B cell (primary cell): ENCODE measurements at regions not wholly inside any gene's neighbourhood (a gene's known extent, or its start where the extent isn't known, plus 50 kb on each side); places are given as distances from the start of the nearest gene placed in this dataset.
"Not testable (repeated sequence)": the region's sequence is repeated elsewhere in the genome, so short reads cannot be mapped to it uniquely, and the experiment has no call there.

Source experiments
- CTCF ChIP-seq: fragments of 200-600 bp; IDR thresholded peaks from one replicate; pipeline ENCODE4 v1.8.0; 2022; ENCODE audit warnings: antibody characterized with exemption, mild to moderate bottlenecking
- EZH2 ChIP-seq: IDR thresholded peaks from 2 replicates; pipeline ENCODE4 v1.6.1; 2012; ENCODE audit warnings: borderline replicate concordance, low read depth, mild to moderate bottlenecking, moderate library complexity, low read length; ENCODE audit not compliant: insufficient read depth, poor library complexity, severe bottlenecking

DNA sequence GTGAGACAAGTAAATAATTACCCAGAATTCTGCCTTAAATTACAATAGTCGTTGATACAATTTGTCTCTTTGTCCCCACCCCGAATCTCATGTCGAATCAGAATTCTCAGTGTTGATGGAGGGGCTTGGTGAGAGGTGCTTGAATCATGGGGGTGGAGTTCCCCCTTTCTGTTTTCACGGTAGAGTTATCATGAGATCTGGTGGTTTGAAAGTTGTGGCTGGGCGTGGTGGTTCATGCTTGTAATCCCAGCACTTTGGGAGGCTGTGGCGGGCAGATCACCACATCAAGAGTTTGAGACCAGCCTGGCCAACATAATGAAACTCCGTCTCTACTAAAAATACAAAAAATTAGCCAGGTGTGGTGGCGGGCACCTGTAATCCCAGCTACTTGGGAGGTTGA is 75.0 kb upstream of the GNAQ start:
- TF ChIP-seq CTCF, EZH2: not testable (repeated sequence)
